ENCODE measurements at regions not wholly inside any gene's neighbourhood (a gene's known extent, or its start where the extent isn't known, plus 50 kb on each side); places are given as distances from the start of the nearest gene placed in this dataset.
"Not testable (repeated sequence)": the region's sequence is repeated elsewhere in the genome, so short reads cannot be mapped to it uniquely, and the experiment has no call there.

DNA sequence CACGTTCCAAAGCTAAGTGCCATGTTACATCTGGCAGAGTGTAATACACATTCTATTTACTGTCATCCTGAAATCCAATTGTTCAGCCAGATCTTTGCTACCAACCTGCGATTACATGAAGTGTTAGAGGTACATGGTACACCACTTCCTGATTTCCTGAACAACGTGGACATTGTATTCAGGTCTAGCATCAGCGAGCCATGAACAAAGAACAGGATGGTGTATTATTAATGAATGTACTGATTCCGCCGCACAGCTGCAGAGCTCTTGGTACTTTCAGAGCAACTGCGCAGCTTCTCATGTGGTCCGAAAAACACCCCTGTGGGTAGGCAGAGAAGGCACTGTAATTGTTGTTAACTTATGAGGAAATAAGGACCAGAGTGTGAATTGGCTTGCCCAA lies 511.4 kb downstream of the AJAP1 start:
- no peak for DNase-seq (ENCODE audit: low read depth)

DNA sequence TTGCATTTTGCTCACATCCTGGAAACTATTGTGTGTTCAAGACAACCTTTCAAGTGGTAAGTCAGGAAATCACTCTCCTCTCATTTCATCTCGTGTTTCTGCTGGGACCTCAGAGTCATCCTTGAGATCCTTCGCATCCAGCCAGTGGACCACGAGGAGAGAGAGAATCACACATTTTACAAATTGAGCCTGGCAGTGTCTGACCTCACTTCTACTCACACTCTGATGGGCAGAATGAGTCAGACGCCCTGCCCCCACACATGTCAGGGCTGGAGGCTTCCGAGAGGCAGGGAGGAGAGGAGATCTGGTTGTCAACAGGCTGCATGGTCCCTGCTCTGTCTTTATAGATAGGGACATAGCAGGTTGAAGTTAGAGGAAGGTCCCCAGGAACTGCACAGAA lies 509.7 kb downstream of the AJAP1 start:
- DNase-seq (ENCODE audit: low read depth), result peak; percentile 32

DNA sequence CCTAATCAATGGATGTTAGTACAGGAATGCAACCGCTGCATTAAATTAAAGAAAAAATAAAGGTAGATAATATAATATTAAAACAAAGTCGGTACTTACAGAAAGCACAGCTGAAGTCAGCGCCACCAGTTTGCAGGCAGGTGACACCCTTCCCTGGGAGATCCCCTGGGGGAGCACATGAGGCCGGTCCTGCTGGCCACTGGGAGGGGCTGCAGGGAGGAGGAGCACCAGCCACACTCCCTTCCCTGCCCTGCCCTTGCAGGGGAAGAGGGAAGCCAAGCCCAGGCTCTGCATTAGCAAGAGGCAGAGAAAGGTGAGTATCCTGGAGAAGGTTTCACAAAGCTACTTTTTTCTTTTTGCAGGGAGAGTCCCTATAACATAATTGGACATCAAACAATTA lies 507.0 kb downstream of the AJAP1 start:
- DNase-seq (ENCODE audit: low read depth), result no peak

DNA sequence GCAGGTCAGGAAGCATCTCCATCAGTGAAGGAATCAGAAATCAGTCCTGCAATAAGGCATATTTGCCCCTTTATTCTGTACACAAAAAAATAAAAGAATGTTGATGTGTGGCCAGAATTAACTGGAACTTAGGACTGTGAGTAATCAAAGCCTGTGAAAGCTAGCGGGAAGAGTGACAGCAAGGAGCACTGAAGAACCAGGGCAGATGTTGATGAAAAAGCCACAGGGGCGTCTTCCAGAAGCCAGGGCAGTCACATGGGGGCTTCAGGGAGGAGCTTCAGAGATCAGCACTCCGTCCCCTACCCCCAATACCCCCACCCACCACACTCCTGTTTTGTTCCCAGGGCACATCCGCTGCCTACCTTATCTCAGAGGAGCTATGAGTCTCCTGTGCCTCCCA lies 502.8 kb downstream of the AJAP1 start:
- no peak for DNase-seq (ENCODE audit: low read depth)

DNA sequence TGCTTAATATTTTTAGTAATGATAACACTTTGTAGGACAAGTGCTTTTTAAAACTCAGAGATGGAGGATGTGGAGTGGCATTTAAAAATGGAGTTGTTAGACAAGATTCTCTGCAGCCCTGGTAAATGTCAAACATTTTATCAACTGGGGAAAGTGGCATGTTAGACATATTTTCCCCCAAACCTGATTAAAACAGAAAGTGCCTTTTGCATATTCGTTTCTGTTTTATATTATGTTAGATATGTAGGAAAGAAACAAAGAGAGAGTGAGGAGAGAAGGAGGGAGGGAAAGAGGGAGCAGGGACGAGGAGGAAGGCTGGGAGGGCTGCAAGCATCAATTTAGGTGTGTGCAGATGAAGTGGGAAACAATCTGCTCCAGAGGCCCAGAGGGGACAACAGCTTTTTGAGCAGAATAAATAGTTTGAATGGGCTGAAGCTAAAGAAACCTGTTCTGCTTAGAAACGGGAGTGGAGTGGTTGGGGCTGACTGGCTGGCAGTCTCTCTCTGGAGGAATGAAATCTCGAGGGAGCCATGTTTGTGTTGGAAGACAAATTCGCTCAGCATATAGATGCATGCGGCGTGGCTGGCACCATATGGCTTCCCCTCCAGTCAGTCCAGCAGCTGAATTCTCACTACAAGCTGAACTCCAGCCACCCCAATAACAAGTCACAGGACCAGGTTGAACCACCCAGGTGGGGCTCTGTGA lies 502.2 kb downstream of the AJAP1 start:
- DNase-seq (ENCODE audit: low read depth), result no peak

DNA sequence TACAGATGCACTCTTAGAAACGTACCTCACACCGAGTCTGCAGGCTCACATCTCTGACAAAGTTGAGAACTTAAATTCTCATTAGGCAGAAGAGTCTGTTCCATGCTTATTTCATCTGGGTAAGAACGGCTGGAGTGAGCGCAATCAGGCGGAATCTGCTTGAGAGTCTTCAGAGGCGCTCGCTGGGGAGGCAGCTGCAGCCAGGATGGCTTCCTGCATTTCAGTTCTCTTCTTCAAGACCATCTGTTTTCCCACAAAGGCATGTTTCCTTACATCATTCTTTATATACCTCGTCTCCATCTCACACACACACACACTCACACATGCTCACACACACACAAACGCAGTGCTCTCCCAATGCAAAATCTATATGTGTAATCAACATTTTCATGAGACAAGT lies 497.1 kb downstream of the AJAP1 start:
- DNase-seq (ENCODE audit: low read depth), result no peak

DNA sequence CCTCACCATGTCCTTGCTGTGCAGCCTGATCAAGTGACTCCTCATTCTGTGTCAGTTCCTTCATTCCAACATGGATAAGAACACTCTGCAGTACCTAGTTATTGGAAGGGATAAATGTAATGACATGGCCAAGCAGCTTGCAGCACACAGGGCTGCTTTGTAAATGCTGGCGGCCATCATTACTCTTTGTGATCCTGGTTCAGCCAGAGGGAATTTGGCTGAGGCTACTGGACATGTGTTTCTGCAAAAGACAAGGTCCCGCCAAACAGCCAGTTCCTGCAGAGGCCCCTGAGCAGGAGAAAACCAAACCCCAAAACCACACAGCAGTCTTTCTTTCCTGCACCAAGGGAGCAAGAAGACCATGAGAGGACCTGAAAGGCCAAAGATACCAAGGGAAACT lies 495.8 kb downstream of the AJAP1 start:
- no peak for DNase-seq (ENCODE audit: low read depth)

DNA sequence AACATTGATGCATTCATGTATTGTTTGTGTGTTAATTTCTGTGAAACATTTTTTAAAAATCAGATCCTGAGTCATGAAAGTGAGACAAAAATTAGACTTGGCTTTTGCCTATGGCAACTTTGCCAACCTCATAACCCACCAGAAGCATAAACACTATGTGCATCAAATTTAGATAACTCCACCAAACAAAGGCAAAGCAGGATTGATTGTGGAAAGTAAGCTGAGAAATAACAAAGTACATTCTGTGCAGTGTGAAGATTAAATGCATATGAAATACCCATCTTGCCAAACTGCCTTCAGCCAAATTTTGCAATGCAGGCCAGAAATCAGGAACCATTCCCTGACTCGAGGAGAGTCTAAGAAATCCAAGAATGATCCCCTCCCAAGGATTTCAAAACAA lies 493.4 kb downstream of the AJAP1 start:
- no peak for DNase-seq (ENCODE audit: low read depth)

DNA sequence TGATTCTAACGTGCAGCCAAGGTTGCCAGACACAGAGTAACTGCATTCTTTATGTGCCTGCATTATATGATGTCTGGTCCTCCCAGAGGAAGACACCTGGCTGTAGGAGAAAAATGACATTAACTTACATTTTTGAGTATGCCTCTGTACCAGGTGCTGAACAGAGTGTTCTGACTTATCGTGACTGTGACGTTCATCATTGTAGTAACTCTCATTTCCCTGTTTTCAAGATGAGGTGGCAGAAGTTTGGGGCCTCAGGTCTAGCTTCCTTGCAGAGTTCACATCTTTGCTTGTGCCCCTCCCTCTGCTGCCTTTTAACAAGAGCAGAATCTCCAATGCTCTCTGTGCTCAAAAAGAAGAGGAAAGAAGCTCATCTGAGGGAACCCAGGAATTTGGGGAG lies 488.0 kb downstream of the AJAP1 start:
- DNase-seq (ENCODE audit: low read depth), result no peak

DNA sequence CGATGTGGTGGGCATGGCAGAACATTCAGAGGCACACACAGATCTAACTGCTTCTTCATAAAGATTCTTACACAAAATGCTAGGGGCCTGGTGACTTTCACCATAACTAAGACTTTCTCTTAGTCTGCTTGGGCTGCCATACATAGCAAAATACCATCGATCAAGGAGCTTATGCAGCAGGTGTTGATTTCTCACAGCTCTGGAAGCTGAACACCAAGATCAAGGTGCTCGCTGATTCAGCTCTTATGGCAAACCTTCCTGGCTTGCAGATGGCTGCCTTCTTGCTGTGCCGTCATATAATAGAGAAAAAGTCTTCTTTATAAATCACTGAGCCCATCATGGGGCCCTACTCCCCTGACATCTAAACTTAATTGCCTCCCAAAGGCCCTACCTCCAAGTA lies 487.3 kb downstream of the AJAP1 start:
- no peak for DNase-seq (ENCODE audit: low read depth)

DNA sequence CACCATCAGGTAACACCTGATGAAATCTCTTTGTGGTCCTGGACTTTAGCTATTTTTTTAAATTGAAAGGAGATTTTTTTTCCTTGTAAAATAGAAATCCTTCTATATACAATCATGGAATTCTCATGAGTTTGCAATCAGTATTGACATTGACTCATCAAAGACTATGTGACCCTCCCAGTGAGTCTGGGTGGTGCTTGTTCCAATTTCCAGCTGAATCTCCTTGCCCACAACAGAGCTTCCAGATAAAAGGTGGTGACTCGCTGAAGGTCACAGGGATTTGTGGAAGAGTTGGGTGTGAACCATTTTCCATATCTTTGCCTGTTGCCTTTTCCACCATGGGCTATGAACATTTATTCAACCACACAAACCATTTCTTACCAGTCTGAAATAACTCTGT lies 486.6 kb downstream of the AJAP1 start:
- no peak for DNase-seq (ENCODE audit: low read depth)

DNA sequence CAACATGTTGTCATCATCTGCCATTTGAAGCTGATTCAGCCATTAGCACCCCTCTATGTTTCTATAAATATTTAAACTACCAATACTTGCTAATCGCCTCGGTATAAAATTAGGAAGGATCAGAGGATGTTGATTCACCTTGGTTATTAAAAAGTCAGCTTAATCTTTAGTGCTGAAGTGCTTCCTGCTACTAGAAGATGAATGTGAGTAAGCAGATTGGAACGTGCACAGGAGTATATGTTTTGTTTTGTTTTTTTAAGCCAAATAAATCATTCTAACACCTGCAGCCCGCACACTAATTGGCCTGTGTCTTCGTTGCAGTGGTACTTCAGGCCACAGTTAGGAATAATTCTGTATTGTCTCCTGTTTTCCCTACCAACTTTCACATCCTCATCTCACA lies 485.7 kb downstream of the AJAP1 start:
- no peak for DNase-seq (ENCODE audit: low read depth)

DNA sequence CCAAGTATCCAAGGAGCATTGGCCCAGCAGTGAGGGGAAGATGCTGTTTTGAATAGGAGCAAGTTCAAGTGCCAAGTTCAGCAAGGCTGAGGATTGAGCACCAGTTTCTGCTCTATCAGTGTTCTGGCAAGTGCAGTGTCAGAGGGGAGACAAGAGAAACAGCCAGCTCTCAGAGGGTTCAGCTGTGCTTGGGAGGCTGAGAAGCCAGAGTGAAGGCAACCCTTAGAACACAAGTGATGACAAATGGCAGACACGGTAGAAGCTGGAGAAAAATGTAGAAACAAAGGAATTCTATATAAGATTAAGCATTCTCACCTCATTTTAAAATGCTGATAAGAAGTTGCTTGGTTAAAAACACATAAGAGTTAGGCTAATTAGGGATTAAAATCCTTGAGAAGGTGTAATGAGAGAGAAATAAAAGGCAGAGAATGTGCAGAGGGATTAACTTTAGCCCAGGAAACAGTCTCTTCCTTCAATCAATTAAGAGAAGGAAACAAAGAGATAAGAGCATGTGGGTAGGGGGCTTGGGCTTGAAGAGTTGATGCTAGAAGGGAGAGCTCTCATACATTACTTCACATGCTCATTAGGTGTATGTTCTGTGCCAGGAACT lies 475.4 kb downstream of the AJAP1 start:
- DNase-seq (ENCODE audit: low read depth), result no peak

DNA sequence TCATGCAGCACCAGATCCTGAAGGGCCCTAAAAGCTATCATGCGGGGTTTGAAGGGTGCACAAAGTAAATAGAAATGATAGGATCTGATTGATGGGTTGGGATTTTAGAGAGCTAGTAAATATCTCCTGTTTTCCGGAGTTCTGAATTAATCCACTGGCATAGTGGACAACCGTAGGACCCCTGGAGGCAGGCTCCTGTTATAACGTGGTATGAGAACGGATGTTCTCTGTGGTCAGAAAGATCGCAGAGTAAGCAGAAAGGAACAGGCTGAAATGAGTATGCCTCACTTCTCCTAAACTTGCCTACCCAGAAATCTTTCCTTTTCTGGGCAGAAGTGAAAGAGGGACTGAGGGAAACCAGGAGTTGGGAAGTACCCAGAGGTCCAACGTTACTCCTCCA lies 470.8 kb downstream of the AJAP1 start:
- DNase-seq (ENCODE audit: low read depth), result no peak

DNA sequence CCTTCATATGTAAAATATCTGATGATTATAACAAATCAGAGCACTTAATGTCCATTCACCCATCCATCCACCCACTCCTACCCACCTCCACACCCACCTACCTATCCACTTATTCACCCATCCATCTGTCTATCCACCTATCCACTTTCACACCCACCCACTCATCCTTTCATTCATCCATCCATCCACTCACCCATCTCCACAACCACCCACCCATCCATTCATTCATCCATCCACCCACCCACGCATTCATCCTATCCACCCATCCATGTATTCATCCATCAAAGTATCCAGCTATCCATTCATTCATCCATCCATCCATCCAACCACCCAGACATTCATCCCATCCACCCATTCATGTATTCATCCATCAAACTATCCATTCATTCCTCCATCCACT lies 466.1 kb downstream of the AJAP1 start:
- no peak for DNase-seq (ENCODE audit: low read depth)

DNA sequence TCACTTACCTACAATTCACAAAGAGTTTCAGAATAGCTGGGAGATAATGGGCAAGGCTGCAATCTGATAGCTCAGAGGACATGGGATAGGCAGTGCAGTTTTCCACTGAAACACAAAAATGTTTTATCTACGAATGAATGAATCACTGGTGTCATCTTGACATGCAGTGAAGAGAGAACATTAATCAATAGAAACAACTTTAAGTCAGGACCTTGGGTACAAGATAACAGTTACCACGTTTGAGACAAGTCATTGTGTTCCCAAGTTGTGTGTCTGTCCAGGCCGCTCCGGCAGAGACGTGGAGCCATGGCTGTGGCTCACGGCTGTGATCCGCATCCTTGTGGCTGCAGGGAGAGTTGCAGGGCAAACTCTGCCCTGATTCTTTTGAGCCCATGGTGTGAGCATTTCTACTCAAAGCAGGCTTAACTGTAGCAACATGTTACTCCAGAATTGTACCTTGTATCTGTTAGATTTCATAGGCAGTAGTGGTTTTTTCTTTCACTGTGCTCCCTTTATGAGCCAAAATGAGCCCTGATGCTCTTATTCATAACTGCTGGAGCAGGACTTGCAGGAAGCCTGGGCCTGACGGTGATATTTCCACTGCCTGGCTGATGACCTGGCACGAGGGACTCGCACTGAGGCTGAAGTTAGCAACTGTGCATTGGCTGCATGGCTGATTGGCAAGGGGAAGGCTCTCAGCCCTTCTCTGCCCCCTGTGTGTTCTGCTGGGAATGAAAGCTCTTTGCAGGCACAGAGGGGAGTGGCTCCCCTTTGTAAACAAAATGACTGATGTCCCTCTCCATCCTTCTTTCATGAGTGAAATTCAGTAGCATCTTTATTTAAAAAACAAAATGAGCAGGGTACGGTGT lies 465.2 kb downstream of the AJAP1 start:
- no peak for DNase-seq (ENCODE audit: low read depth)

DNA sequence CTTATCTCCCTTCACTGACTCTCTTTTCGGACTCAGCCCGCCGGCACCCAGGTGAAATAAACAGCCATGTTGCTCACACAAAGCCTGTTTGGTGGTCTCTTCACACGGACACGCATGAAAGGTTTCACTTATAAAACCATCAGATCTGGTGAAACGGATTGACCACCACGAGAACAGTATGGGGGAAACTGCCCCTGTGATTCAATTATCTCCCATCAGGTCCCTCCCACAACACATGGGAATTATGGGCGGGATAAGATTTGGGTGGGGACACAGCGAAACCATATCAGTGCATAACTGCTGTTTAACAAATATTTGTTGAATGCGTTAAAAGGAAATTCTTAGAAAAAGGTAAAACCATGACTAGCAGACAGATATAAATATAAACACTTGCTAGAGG lies 464.4 kb downstream of the AJAP1 start:
- not testable (repeated sequence) for DNase-seq (ENCODE audit: low read depth)

DNA sequence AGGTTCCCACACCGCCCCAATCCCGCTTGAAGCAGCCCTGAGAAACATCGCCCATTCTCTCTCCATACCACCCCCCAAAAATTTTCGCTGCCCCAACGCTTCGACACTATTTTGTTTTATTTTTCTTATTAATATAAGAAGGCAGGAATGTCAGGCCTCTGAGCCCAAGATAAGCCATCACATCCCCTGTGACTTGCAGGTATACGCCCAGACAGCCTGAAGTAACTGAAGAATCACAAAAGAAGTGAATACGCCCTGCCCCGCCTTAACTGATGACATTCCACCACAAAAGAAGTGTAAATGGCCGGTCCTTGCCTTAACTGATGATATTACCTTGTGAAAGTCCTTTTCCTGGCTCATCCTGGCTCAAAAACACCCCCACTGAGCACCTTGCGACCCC lies 463.9 kb downstream of the AJAP1 start:
- DNase-seq (ENCODE audit: low read depth), result not testable (repeated sequence)

DNA sequence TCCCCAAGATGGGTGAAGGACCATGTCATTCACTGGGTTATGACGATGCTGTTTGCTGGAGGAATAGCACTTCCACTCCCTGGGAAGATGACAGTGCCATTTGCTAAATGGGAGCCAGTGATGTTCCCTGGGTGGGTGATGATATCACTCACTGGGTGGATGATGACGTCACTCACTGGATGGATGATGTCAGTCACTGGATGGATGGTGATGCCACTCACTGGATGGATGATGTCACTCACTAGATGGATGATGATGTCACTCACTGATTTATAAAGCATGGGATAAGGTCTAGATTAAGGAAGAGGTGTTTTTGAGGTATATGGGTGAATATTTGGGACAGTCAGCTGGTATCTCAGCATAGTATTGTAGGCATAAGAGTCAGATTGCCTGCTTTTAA lies 457.2 kb downstream of the AJAP1 start:
- DNase-seq (ENCODE audit: low read depth), result no peak

DNA sequence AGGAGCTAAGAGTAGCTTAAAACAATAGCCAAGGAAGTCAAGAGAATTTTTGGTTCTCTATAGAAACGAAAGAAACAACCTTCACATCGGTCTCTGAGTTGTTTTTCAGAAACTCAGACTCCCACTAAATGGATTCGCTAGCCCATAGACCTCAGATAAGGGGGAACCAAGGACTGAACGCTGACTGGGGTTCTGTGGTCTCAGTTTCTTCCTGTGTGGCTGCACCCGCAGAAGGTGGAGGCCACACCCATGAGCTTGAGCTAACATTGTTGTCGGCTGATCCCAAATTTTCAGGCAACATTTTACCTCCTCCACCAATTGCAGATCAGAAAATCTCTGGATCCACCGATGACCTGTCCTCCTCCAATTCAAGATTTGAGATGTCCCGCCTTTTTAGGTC lies 456.1 kb downstream of the AJAP1 start:
- no peak for DNase-seq (ENCODE audit: low read depth)

DNA sequence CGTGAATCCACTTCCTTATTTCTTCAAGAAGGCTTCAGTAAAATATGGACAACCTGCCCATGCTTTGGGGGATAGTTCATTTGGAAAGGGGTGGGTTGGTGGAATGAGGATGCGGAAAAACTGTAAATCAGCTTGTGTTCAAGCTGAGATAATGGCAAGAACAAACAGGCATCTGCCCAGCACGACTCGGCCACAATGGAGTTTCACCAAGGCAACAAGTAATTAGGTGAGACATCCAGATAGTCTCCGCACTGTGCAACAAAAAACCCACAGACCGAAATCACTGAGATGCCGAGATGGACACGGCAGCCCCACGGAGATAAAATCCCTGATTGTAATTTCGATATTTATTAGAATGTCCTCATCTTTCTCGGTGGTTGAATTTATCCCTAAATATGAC lies 455.2 kb downstream of the AJAP1 start:
- DNase-seq (ENCODE audit: low read depth), result no peak

DNA sequence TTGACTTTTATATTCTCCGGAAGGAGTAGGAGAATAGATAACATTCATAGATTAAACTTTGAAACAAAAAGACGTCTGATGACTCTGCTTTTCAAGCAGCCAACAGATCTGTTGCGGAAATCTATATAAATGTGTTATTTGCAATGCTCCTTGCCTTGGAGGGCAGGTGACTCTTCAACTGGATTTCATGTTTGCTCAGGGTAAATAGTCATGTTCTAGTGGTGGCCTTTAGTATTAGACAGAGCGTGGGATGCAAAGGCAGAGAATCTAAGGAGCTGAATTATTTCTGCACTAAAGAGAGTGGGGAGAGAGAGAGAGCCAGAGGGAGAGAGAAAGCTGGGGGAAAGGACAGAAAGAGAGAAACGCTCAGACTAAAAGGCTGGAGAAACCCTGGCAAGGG lies 454.3 kb downstream of the AJAP1 start:
- DNase-seq (ENCODE audit: low read depth), result no peak

DNA sequence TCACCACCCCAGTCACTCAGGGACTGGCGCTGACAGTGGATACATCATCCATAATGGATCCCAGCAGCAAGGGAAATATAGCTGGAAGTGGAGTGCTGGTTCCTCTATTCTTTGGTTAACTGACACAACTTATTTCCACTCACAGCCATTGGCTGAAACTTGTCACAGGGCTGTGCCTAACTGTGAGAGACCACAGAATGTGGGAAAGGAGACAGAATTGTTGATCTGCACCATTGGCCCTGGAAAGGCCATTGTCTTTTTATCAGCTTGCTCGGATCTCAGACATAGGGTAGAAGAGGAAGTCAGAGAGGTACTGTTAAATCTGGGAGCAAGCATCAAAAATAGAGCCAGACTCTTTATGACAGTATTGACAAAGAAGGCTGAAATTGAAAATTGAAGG lies 451.3 kb downstream of the AJAP1 start:
- no peak for DNase-seq (ENCODE audit: low read depth)
